Activated CD8-positive, alpha-beta memory T cell treated with anti-CD3 and anti-CD28 coated beads, Interleukin-2, amount 50 U/mL, for 24 hours (primary cell): ENCODE measurements at regions not wholly inside any gene's neighbourhood (a gene's known extent, or its start where the extent isn't known, plus 50 kb on each side); places are given as distances from the start of the nearest gene placed in this dataset.

ENCODE experiments used
- DNase-seq: peaks from one replicate; pipeline ENCODE4 v3.0.0-alpha.2; 2020; ENCODE audit errors: extremely low read depth

- DNase-seq, result no peak
Observed at GRCh38 chr3:95351158-95351557, 1288.3 kb downstream of the NSUN3 start.

DNA sequence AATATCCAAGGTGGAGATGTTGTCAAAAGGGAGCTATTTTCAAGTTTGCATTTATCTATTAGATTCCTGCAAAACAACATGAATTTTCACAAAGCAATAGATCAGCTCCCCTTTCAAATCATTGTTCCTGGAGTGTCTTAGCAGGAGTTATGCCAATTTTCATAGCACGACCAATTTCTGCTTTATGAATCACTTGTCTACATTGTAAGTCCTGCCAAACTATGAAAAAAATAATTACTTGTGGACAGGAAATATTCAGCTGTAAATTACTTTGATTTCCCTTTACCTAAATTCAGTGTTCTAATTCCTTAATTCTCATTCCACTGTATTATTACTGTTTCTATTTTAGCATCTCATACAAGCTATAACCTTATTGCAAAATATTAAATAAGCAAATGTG, 1289.6 kb downstream of the NSUN3 start:
- DNase-seq, result no peak

- DNase-seq, result no peak
Observed at GRCh38 chr3:95354489-95354888, 1291.6 kb downstream of the NSUN3 start.

DNA sequence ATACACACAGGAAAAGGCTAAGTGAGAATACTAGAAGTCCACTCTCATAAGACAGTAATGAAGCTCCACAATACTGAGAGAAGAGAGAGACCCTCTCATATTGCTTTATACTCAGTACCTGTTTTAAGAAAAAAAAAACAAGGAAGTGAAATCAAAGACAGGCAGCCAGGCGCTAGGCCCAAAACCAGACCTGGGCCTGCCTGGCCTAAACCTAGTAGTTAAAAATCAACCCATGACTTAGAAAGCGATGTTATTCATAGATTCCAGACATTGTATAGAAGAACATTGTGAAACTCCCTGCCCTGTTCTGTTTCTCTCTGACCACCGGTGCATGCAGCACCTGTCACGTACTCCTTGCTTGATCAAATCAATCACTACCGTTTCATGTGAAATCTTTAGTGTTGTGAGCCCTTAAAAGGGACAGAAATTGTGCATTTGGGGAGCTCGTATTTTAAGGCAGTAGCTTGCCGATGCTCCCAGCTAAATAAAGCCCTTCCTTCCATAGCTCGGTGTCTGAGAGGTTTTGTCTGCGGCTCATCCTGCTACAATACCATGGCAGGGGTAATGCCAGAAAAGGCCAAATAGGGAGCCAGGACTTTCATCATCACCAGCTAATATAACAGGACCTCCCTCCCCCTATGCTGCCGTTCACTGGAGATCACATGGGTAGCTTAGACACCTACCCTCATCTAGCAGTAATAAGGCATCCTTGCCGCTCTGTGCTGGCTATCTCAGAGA, 1294.1 kb downstream of the NSUN3 start:
- no peak for DNase-seq

GRCh38 chr3:95387242-95388021, 1324.6 kb downstream of the NSUN3 start:
- DNase-seq, result no peak

GRCh38 chr3:95389725-95390313, 1327.0 kb downstream of the NSUN3 start:
- DNase-seq, result no peak

GRCh38 chr3:95394286-95394685, 1331.4 kb downstream of the NSUN3 start:
- no peak for DNase-seq

DNA sequence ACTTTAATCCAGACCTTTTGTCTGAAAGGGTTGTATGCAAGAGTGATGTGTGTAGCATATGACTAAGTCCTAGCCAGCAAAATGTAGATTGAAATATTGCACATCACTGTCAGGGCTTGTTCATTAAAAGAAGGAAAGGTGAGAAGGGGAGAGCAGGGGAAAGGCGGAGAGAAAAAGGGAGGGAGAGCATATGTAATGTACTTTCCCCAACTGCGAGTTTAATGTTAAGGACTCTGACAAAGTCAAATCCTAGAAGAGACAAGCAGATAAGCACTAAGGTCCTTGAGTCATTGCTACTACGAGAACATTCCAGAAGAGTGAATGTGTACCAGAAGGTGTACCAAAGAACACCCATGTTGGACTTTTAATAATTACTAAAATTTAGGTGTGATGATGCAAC, 1336.7 kb downstream of the NSUN3 start:
- no peak for DNase-seq

DNA sequence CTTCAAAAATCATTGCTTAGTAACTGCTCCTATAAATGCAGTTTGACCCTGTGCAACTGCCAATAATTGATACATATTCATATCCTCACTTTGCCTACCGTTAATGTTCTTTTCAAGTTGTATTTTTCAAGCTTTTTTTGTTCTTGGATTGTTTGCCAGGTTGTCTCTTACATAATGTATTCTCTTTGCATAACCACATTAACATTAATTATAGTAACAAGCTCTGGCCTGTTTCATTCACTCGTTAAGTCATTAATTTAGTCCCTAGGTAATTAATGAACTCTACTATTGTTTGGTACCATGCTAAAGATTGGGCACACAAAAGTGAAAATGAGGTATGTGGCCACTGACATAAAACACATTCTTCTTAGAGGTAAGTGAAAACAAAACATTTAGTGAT, 1338.8 kb downstream of the NSUN3 start:
- DNase-seq, result no peak

GRCh38 chr3:95407709-95408463, 1345.0 kb downstream of the NSUN3 start:
- no peak for DNase-seq

DNA sequence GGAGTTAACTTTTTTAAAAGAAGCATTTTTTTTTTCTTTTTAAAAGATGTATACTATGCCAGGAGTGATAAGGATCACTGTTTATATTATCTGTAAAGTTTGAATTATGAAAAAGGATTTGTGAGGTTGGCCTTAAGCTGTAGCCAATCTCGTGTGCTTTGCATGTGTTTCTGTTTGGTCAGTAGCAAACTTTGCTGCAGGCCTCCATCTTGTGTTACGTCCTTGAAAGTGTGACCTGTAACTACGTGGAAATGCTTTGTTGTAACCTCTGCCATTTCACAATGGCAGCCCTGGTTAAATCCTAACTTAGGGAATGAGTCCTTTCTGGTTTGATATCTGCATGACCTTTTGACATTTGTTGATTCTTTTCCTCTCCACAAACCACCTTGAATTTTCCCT, 1345.6 kb downstream of the NSUN3 start:
- no peak for DNase-seq

GRCh38 chr3:95418251-95418650, 1355.4 kb downstream of the NSUN3 start:
- DNase-seq, result no peak

DNA sequence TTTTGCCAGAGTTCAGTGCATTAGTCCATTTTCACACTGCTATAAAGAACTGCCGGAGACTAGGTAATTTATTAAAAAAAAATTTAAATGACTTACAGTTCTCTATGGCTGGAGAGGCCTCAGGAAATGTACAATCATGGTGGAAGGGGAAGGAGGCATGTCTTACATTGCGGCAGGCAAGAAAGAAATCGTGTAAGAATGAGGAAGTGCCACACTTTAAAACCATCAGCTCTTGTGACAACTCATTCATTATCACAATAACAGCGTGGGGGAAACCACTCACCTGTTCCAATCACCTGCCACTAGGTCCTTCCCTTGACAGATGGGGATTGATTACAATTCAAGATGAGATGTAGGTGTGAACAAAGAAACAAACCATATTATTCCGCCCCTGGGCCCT, 1361.4 kb downstream of the NSUN3 start:
- DNase-seq, result no peak

DNA sequence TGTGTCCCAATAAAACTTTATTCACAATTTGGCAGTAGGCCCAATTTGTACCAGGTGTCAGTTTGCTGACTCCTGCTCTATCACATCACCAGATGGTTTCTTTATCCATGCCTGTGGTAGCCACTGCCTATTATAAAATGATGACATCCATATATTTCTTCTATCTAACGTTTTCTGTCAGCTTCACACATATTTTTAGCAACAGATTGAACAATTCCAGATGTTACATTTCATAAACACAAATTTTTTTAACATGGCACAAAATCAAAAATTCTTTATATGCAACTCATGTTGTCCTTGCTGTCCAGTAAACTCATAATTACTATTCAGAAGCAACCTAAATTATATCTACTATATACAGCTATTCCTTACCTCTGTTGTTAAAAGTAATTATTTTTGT, 1371.6 kb downstream of the NSUN3 start:
- no peak for DNase-seq

GRCh38 chr3:95437409-95437808, 1374.5 kb downstream of the NSUN3 start:
- DNase-seq, result no peak

DNA sequence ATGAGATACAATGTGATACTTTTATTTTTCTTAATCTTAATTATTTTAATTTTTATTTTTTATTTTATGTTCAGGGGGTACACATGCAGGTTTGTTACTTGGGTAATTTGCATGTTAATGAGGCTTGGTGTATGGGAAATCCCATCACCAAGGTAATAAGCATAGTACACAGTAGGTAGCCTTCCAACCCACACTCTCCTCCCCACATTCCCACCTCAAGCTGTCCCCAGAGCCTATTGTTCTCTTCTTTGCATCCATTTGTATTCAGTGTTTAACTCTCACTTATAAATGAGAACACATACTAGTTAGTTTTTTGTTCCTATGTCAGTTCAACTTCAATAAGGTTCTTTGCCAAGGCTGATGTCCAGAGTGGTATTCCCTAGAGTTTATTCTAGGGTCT, 1375.4 kb downstream of the NSUN3 start:
- DNase-seq, result no peak

DNA sequence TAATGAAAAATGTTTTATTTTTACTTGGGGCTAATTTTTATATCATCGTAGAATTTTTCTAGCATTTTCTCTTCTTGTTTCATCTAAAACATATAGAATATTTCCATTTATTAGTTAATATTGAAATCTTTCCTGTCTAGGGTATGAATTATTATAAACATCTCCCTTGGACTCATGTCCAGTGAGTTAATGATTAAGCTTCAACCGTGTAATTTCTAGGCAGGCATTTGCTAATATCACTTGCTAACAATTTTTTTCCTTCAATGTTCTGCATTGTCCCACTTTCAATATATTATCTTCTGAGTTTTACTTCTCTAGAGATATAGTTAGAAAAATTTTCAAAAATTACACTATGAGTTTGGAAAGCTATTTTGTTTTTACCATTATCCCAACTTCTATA, 1371.6 kb upstream of the EPHA6 start:
- DNase-seq, result no peak

GRCh38 chr3:95449841-95450240, 1364.6 kb upstream of the EPHA6 start:
- no peak for DNase-seq

DNA sequence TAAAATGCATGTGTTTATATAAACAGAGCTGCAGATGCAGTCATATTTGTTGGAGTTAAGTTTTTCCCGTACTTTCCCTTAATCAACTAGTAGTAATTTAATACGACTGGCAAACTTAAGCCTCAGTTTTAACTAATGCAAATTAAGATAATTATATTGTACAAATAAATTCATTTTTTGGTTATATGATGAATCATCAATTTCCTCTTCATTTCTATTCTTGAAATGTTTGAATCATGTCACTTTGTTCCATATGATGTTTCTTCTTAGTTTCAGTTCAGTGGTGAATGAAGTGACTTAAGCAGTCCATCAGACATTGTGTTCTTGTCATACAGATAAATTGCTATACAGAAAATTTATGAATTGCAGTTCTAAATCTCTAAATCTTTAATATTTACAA, 1361.2 kb upstream of the EPHA6 start:
- no peak for DNase-seq

- DNase-seq, result no peak
Observed at GRCh38 chr3:95456835-95457234, 1357.6 kb upstream of the EPHA6 start.

GRCh38 chr3:95459706-95460105, 1354.7 kb upstream of the EPHA6 start:
- DNase-seq, result no peak

- no peak for DNase-seq
Observed at GRCh38 chr3:95460274-95460673, 1354.1 kb upstream of the EPHA6 start.
